PC-3 (cell line): ENCODE measurements at regions not wholly inside any gene's neighbourhood (a gene's known extent, or its start where the extent isn't known, plus 50 kb on each side); places are given as distances from the start of the nearest gene placed in this dataset.

Experiments
- ATAC-seq: fragments of 200-7000 bp; cut with Tn5 transposase; 2 replicates; pipeline ENCODE4 v1.9.1; 2020; ENCODE audit warnings: mild to moderate bottlenecking, moderate library complexity
- BruUV-seq: library from RNA; stranded (reverse); fragments of 400-500 nt; replicated peaks from 2 replicates; lab custom pipeline; 2021; lab: Mats Ljungman, UMichigan
- CTCF ChIA-PET: fragments of 300-600 bp; sonication (Branson Sonifier 250); formaldehyde crosslinking; loops from one replicate; lab custom pipeline; 2022; ENCODE audit warnings: antibody characterized with exemption; lab: Charles Lee
- POLR2A ChIA-PET: fragments of 300-600 bp; sonication (Branson Sonifier 250); formaldehyde crosslinking; loops from one replicate; lab custom pipeline; 2022; ENCODE audit warnings: antibody characterized with exemption; ENCODE audit not compliant: unreplicated experiment; lab: Charles Lee
- DNase-seq: peaks from one replicate; pipeline ENCODE4 v3.0.0-alpha.2; 2015
- H2AFZ ChIP-seq: fragments of 300-600 bp; sonication (generic); 2 replicates; pipeline ENCODE4 v1.6.0; 2016; ENCODE audit warnings: antibody characterized with exemption, low read length
- H3F3A ChIP-seq: fragments of 300-600 bp; sonication (generic); one replicate; pipeline ENCODE4 v1.6.0; 2017; ENCODE audit warnings: antibody characterized with exemption, low read length, control low read depth, mild to moderate bottlenecking; ENCODE audit not compliant: unreplicated experiment
- H3K27ac ChIP-seq: fragments of 300-600 bp; sonication (generic); 2 replicates; pipeline ENCODE4 v1.5.1; 2016; ENCODE audit warnings: mild to moderate bottlenecking, low read length
- H3K27me3 ChIP-seq: fragments of 300-600 bp; sonication (generic); 2 replicates; pipeline ENCODE4 v1.6.1; 2016; ENCODE audit warnings: low read length, mixed read lengths
- H3K36me3 ChIP-seq: fragments of 300-600 bp; sonication (generic); 2 replicates; pipeline ENCODE4 v1.6.1; 2016; ENCODE audit warnings: low read depth, mixed run types, low read length, mixed read lengths
- H3K4me1 ChIP-seq: fragments of 300-600 bp; sonication (generic); 2 replicates; pipeline ENCODE4 v1.5.1; 2016; ENCODE audit warnings: low read length; ENCODE audit not compliant: insufficient read depth
- H3K4me2 ChIP-seq: fragments of 300-600 bp; sonication (generic); 2 replicates; pipeline ENCODE4 v1.6.0; 2016; ENCODE audit warnings: low read length
- H3K4me3 ChIP-seq: fragments of 300-600 bp; sonication (generic); 2 replicates; pipeline ENCODE4 v1.5.1; 2016; ENCODE audit warnings: mild to moderate bottlenecking, low read length, mixed read lengths
- H3K79me2 ChIP-seq: fragments of 300-600 bp; sonication (generic); 2 replicates; pipeline ENCODE4 v1.6.1; 2017; ENCODE audit warnings: low read length, mixed read lengths
- H3K9ac ChIP-seq: fragments of 300-600 bp; sonication (generic); 2 replicates; pipeline ENCODE4 v1.6.0; 2016; ENCODE audit warnings: mild to moderate bottlenecking, low read length
- H3K9me2 ChIP-seq: fragments of 300-600 bp; sonication (generic); replicated peaks from 2 replicates; pipeline ENCODE4 v1.6.1; 2016; ENCODE audit warnings: mixed run types, low read length, mixed read lengths
- H3K9me3 ChIP-seq: fragments of 300-600 bp; sonication (generic); 2 replicates; pipeline ENCODE4 v1.6.1; 2016; ENCODE audit warnings: low read length, mixed read lengths
- H4K20me1 ChIP-seq: fragments of 300-600 bp; sonication (generic); 2 replicates; pipeline ENCODE4 v1.6.1; 2016; ENCODE audit warnings: low read length, mixed read lengths
- CTCF ChIP-seq: fragments of 300-600 bp; sonication (generic); conservative IDR thresholded peaks from 2 replicates; pipeline ENCODE4 v1.5.1; 2017; ENCODE audit warnings: antibody characterized with exemption, low read depth, mild to moderate bottlenecking, low read length
- EZH2 ChIP-seq: fragments of 300-600 bp; sonication (generic); IDR thresholded peaks from one replicate; pipeline ENCODE4 v1.6.1; 2017; ENCODE audit warnings: antibody characterized with exemption, mild to moderate bottlenecking, low read length; ENCODE audit not compliant: unreplicated experiment
- EZH2phosphoT487 ChIP-seq: fragments of 300-600 bp; sonication (generic); IDR thresholded peaks from 2 replicates; pipeline ENCODE4 v1.6.1; 2018; ENCODE audit warnings: mild to moderate bottlenecking, antibody characterized with exemption, low read length, borderline replicate concordance
- intact Hi-C: fragments of 100-400 bp; cut with micrococcal nuclease; formaldehyde crosslinking; loops from 2 replicates; pipeline ENCODE4 v1.9.0; 2023

- intact Hi-C loops, result loop anchor here (10.0 kb wide), 1 partner anchor 151 kb away; no protein-coding TSS in a partner anchor
- no peak overlapping the region for H2AFZ ChIP-seq
Measured at GRCh38 chr2:185433824-185434223, 304.8 kb upstream of the FSIP2 start.

GRCh38 chr2:185436787-185437372, 301.7 kb upstream of the FSIP2 start:
- Histone ChIP-seq H3F3A (no peaks in the 10 kb centered on the region), H2AFZ (no peak overlapping the region), H3K36me3 (no peaks in the 10 kb centered on the region), H3K9me2 (no peaks in the 10 kb centered on the region), H3K9ac (no peak overlapping the region), H3K27me3 (no peaks in the 10 kb centered on the region), H3K9me3 (no peaks in the 10 kb centered on the region), H4K20me1 (no peaks in the 10 kb centered on the region), H3K4me2 (no peak overlapping the region), H3K4me3 (no peak overlapping the region), H3K79me2 (no peaks in the 10 kb centered on the region), H3K27ac (no peak overlapping the region), H3K4me1 (no peaks in the 10 kb centered on the region; the same call in 1 of the 2 replicates)
- CTCF ChIA-PET, result no interaction called here
- ATAC-seq, result peak; percentile 95
- intact Hi-C loops, result loop anchor here (10.0 kb wide), 1 partner anchor 148 kb away; no protein-coding TSS in a partner anchor
- no peak for TF ChIP-seq CTCF
- TF ChIP-seq EZH2, result no peak
- no peak for TF ChIP-seq EZH2phosphoT487
- peak; percentile 49 for DNase-seq
- POLR2A ChIA-PET, result no interaction called here
- BruUV-seq, result no TSS peak

More at GRCh38 chr2:185433824-185434223, 304.8 kb upstream of the FSIP2 start:
- Histone ChIP-seq H3K4me3 (no peak overlapping the region), H3K4me2 (no peak overlapping the region), H3K4me1 (no peaks in the 10 kb centered on the region; the same call in 1 of the 2 replicates), H3K36me3 (no peaks in the 10 kb centered on the region), H4K20me1 (no peaks in the 10 kb centered on the region), H3K9me2 (no peaks in the 10 kb centered on the region), H3K27me3 (no peaks in the 10 kb centered on the region), H3K79me2 (no peaks in the 10 kb centered on the region), H3K9ac (no peak overlapping the region), H3K27ac (no peak overlapping the region), H3K9me3 (no peaks in the 10 kb centered on the region), H3F3A (no peaks in the 10 kb centered on the region)
- ChIA-PET POLR2A (no interaction called here), CTCF (no interaction called here)
- no peak for DNase-seq
- no TSS peak for BruUV-seq
- TF ChIP-seq EZH2, result no peak
- TF ChIP-seq EZH2phosphoT487, result no peak
- TF ChIP-seq CTCF, result no peak
- no peak; the same call in 1 of the 2 replicates for ATAC-seq

- Histone ChIP-seq H3F3A (no peaks in the 10 kb centered on the region), H3K9me3 (no peaks in the 10 kb centered on the region), H4K20me1 (no peaks in the 10 kb centered on the region), H3K27me3 (no peaks in the 10 kb centered on the region), H3K79me2 (no peaks in the 10 kb centered on the region), H3K9me2 (no peaks in the 10 kb centered on the region), H3K9ac (no peak overlapping the region), H3K27ac (no peak overlapping the region), H2AFZ (no peak overlapping the region), H3K4me2 (no peak overlapping the region), H3K4me3 (no peak overlapping the region), H3K4me1 (no peaks in the 10 kb centered on the region; the same call in 1 of the 2 replicates), H3K36me3 (no peaks in the 10 kb centered on the region)
- no peak for ATAC-seq
- no peak for DNase-seq
- BruUV-seq, result no TSS peak
- intact Hi-C loops, result no loop called here
- CTCF ChIA-PET, result no interaction called here
- TF ChIP-seq EZH2phosphoT487, result no peak
- TF ChIP-seq CTCF, result no peak
- TF ChIP-seq EZH2, result no peak
- POLR2A ChIA-PET, result interaction anchor here (0.6 kb wide), 1 partner anchor 216 kb away, joined by 3 read pairs; no protein-coding TSS in a partner anchor
Measured at GRCh38 chr2:185441486-185442005, 297.1 kb upstream of the FSIP2 start.
